ENCODE measurements at regions not wholly inside any gene's neighbourhood (a gene's known extent, or its start where the extent isn't known, plus 50 kb on each side); places are given as distances from the start of the nearest gene placed in this dataset.

DNA sequence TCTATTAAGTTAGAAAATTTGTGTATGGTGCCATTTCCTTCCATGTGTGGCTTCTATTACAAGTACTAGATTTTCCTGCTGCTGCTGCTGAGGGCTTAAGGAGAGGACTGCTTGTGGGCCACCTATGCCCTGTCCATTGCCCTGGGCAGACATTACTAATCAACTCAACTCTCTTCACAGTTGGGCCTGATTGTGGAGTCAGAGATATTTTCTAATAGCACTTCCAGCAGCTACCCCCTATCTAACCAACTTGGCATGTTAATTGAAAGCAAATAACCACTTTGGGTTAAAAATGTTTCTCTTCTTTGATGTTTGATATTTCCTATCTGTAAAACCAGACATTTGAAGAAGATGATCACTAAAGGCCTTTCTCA lies 242.0 kb downstream of the EDEM1 start:
- Histone ChIP-seq H3K9me3 (replicated peaks; ENCODE audit: control insufficient read depth, insufficient read depth, low read depth, low read length) (peaks cover 19% of the 10 kb centered on the region), H3K27me3 (ENCODE audit: control insufficient read depth in 2 of 2, insufficient read depth in 2 of 2, low read length in 2 of 2) (no peaks in the 10 kb centered on the region), H3K9me1 (ENCODE audit: control insufficient read depth, insufficient read depth, low read length) (no peaks in the 10 kb centered on the region), H3K4me3 (no peak overlapping the region), H3K27ac (ENCODE audit: extremely low read depth, low read depth, low read length) (peak overlapping the region; percentile 89), H2AFZ (ENCODE audit: low read depth, low read length) (peak overlapping the region; percentile 68), H3K4me2 (ENCODE audit: insufficient read depth, low read length) (peak overlapping the region; percentile 84), H3K36me3 (ENCODE audit: control insufficient read depth, insufficient read depth, low read length) (no peaks in the 10 kb centered on the region; the same call in 2 of the 3 replicates), H3K4me1 (replicated peaks in 1 of 2; ENCODE audit: control insufficient read depth in 2 of 2, insufficient read depth in 2 of 2, low read length in 2 of 2) (peaks cover 23 to 63% of the 10 kb centered on the region in 2 experiments), H4K20me1 (replicated peaks; ENCODE audit: control insufficient read depth, insufficient read depth, low read length) (no peaks in the 10 kb centered on the region), H3K9ac (ENCODE audit: insufficient read depth in 1 of 2, low read depth in 2 of 2, low read length in 2 of 2) (peak overlapping the region in 1 of 2 experiments; percentile 61; a peak in 2 of 4 replicates), H3K79me2 (ENCODE audit: control insufficient read depth, insufficient read depth, low read length) (no peaks in the 10 kb centered on the region)
- FAIRE-seq, result no peak
- ChIA-PET POLR2A (interaction anchor here (0.5 to 2.5 kb wide), 13 partner anchors 8 to 1102 kb away, joined by 3 to 11 read pairs (median 4); no protein-coding TSS in a partner anchor), CTCF (ENCODE audit: low intra/inter-chr PET ratio) (no interaction called here)
- BruUV-seq (replicated peaks), result no TSS peak
- DNase-seq (ENCODE audit: extremely low read depth in 1 of 4, low spot score in 3 of 4), result peak; percentile 21 to 45 (median 28)
- intact Hi-C loops (cut with micrococcal nuclease), result loop anchor here (2.0 to 10.0 kb wide), 9 partner anchors 47 to 465 kb away; no protein-coding TSS in a partner anchor
- in situ Hi-C loops (cut with MboI), result loop anchor here (5.0 kb wide), 1 partner anchor 133 kb away; no protein-coding TSS in a partner anchor
- peak; percentile 8 for ATAC-seq
- TF ChIP-seq NFRKB (IDR thresholded peaks at IDR 0.05; ENCODE audit: low read depth), result peak; percentile 75; the same call in 1 of the 2 replicates
- TF ChIP-seq, protein P1, sequence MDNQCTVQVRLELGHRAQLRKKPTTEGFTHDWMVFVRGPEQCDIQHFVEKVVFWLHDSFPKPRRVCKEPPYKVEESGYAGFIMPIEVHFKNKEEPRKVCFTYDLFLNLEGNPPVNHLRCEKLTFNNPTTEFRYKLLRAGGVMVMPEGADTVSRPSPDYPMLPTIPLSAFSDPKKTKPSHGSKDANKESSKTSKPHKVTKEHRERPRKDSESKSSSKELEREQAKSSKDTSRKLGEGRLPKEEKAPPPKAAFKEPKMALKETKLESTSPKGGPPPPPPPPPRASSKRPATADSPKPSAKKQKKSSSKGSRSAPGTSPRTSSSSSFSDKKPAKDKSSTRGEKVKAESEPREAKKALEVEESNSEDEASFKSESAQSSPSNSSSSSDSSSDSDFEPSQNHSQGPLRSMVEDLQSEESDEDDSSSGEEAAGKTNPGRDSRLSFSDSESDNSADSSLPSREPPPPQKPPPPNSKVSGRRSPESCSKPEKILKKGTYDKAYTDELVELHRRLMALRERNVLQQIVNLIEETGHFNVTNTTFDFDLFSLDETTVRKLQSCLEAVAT (IDR thresholded peaks at IDR 0.05), result peak in 1 of 2 experiments; percentile 96; a peak in 2 of 4 replicates
- TF ChIP-seq HDGF (IDR thresholded peaks at IDR 0.05), result peak; percentile 14; the same call in 1 of the 2 replicates
- TF ChIP-seq TAL1 (IDR thresholded peaks at IDR 0.05), result 0 out of 2 replicates have a peak, but pooled peaks have one; percentile 30
- 0 out of 2 replicates have a peak, but pooled peaks have one; percentile 7 for TF ChIP-seq LEF1 (IDR thresholded peaks at IDR 0.05)
- TF ChIP-seq ZBTB17 (CRISPR knock-in tag; IDR thresholded peaks at IDR 0.05), result peak; percentile 99
- peak; percentile 1; the same call in 1 of the 2 replicates for TF ChIP-seq DMBX1 (CRISPR knock-in tag; IDR thresholded peaks at IDR 0.05; ENCODE audit: borderline replicate concordance)
- TF ChIP-seq NR2C2 (CRISPR knock-in tag; IDR thresholded peaks at IDR 0.05), result no peak
- TF ChIP-seq NR2C2 (tag; IDR thresholded peaks at IDR 0.05), result no peak; the same call in 1 of the 2 replicates
- TF ChIP-seq BRD4 (IDR thresholded peaks at IDR 0.05), result peak; percentile 91
- 0 out of 2 replicates have a peak, but pooled peaks have one; percentile 6 for TF ChIP-seq TARDBP (IDR thresholded peaks at IDR 0.05)
- TF ChIP-seq, protein P2, sequence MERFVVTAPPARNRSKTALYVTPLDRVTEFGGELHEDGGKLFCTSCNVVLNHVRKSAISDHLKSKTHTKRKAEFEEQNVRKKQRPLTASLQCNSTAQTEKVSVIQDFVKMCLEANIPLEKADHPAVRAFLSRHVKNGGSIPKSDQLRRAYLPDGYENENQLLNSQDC (CRISPR knock-in tag; IDR thresholded peaks at IDR 0.05), result no peak
- 0 out of 2 replicates have a peak, but pooled peaks have one; percentile 10 for TF ChIP-seq ZNF76 (CRISPR knock-in tag; IDR thresholded peaks at IDR 0.05; ENCODE audit: borderline replicate concordance)
- 0 out of 2 replicates have a peak, but pooled peaks have one; percentile 22 for TF ChIP-seq CBFA2T3 (IDR thresholded peaks at IDR 0.05)
- TF ChIP-seq, protein P3, sequence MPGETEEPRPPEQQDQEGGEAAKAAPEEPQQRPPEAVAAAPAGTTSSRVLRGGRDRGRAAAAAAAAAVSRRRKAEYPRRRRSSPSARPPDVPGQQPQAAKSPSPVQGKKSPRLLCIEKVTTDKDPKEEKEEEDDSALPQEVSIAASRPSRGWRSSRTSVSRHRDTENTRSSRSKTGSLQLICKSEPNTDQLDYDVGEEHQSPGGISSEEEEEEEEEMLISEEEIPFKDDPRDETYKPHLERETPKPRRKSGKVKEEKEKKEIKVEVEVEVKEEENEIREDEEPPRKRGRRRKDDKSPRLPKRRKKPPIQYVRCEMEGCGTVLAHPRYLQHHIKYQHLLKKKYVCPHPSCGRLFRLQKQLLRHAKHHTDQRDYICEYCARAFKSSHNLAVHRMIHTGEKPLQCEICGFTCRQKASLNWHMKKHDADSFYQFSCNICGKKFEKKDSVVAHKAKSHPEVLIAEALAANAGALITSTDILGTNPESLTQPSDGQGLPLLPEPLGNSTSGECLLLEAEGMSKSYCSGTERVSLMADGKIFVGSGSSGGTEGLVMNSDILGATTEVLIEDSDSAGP (CRISPR knock-in tag; IDR thresholded peaks at IDR 0.05), result no peak
- TF ChIP-seq EP300 (IDR thresholded peaks at IDR 0.05; ENCODE audit: low read length), result no peak
- TF ChIP-seq, protein P4, sequence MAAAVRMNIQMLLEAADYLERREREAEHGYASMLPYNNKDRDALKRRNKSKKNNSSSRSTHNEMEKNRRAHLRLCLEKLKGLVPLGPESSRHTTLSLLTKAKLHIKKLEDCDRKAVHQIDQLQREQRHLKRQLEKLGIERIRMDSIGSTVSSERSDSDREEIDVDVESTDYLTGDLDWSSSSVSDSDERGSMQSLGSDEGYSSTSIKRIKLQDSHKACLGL (CRISPR knock-in tag; IDR thresholded peaks at IDR 0.05; ENCODE audit: borderline replicate concordance, poor library complexity, severe bottlenecking), result peak; percentile 37
- TF ChIP-seq GABPA (tag; conservative IDR thresholded peaks at IDR 0.05; ENCODE audit: low read depth), result 0 out of 2 replicates have a peak, but pooled peaks have one; percentile 17
- no peak for TF ChIP-seq CTBP1 (IDR thresholded peaks at IDR 0.05; ENCODE audit: borderline replicate concordance)
- no peak for TF ChIP-seq RBM17 (IDR thresholded peaks at IDR 0.05; ENCODE audit: borderline replicate concordance, low read depth, low read length)
- TF ChIP-seq CREB1 (IDR thresholded peaks at IDR 0.05), result 0 out of 2 replicates have a peak, but pooled peaks have one; percentile 17
- TF ChIP-seq CREB1 (CRISPR knock-in tag; IDR thresholded peaks at IDR 0.05), result no peak
- peak; percentile 99 for TF ChIP-seq ZNF23 (CRISPR knock-in tag; IDR thresholded peaks at IDR 0.05)
